Pancreas (tissue), 10 donors: ENCODE measurements at regions not wholly inside any gene's neighbourhood (a gene's known extent, or its start where the extent isn't known, plus 50 kb on each side); places are given as distances from the start of the nearest gene placed in this dataset.

ENCODE experiments used
- ATAC-seq, 4 donors: fragments of 200-7000 bp; cut with Tn5 transposase; one replicate each; pipeline versions ENCODE4 v1.8.0 to v1.9.1; 2020; ENCODE audit warnings: mild to moderate bottlenecking in 4 of 4, moderate library complexity in 4 of 4
- DNase-seq, 6 donors: peaks; one replicate each; pipeline ENCODE4 v3.0.0-alpha.2; 2020
- FAIRE-seq: peaks from 2 replicates; lab custom pipeline; 2012; peaks lifted over from hg19 to GRCh38; lab: Jason Lieb, UNC
- H3K27ac ChIP-seq, 4 donors: fragments of 200-600 bp; sonication (generic); 1 replicate in 3 of 4; 2 replicates in 1 of 4; pipeline versions ENCODE4 v1.5.0 to v1.8.0; 2020
- H3K27me3 ChIP-seq, 4 donors: fragments of 200-600 bp; one replicate each; pipeline ENCODE4 v1.8.0; 2021
- H3K36me3 ChIP-seq, 3 donors: fragments of 200-600 bp; sonication (generic) in 1 of 3; one replicate each; pipeline versions ENCODE4 v1.5.0 to v1.8.0; 2020 to 2021
- H3K4me1 ChIP-seq, 3 donors: fragments of 200-600 bp; one replicate each; pipeline ENCODE4 v1.8.0; 2021
- H3K4me3 ChIP-seq, 4 donors: fragments of 200-600 bp; sonication (generic) in 2 of 4; one replicate each; pipeline versions ENCODE4 v1.5.0 to v1.8.0; 2020 to 2021
- H3K9me3 ChIP-seq, 4 donors: fragments of 200-600 bp; one replicate each; pipeline ENCODE4 v1.8.0; 2021
- WGBS, 2 donors: extraction: QIAGEN DNeasy Blood & Tissue Kit; methylation state at CpG; one replicate each; pipeline ENCODE4 v1.1.7; 2013; 5-methylcytosine and 5-hydroxymethylcytosine counted together
- intact Hi-C, 3 donors: fragments of 100-400 bp; cut with DNase I; formaldehyde crosslinking; loops; one replicate each; pipeline versions ENCODE4 v1.11.1 to v1.14.2; 2022
- TF ChIP-seq, protein P1 (sequence below), 4 donors: fragments of 200-600 bp; sonication (generic) in 3 of 4; IDR thresholded peaks; one replicate each; pipeline versions ENCODE4 v1.5.0 to v1.8.0; 2021; ENCODE audit warnings: antibody characterized with exemption in 4 of 4
- donor health status: healthy with polysubstance abuse.
- donor health status: DM: no; HTN: no; CAD: no; lungs with moderate emphysema.
- donor health status: DM: no; HTN: no; CAD: no.
- donor health status: control.
- donor health status: control.
- donor health status: Bipolar disorder and iron deficiency.
- donor health status: DM: yes; HTN: yes; CAD: no.
- donor health status: DM: no; HTN: no; CAD: no.
- donor health status: DM: no; HTN: no; CAD: no.
- donor health status: DM: yes; HTN: yes; CAD: no.

- Histone ChIP-seq H3K4me3 (no peak overlapping the region), H3K27me3 (no peaks in the 10 kb centered on the region), H3K9me3 (no peaks in the 10 kb centered on the region), H3K27ac (no peak overlapping the region), H3K36me3 (no peaks in the 10 kb centered on the region), H3K4me1 (peaks cover 0 to 13% (median 4%) of the 10 kb centered on the region in 3 donors)
- FAIRE-seq = no peak
- 78 to 84% methylated on average over 5 of the region's 5 CpGs for whole genome bisulfite sequencing, 2 donors
- TF ChIP-seq, protein P1, sequence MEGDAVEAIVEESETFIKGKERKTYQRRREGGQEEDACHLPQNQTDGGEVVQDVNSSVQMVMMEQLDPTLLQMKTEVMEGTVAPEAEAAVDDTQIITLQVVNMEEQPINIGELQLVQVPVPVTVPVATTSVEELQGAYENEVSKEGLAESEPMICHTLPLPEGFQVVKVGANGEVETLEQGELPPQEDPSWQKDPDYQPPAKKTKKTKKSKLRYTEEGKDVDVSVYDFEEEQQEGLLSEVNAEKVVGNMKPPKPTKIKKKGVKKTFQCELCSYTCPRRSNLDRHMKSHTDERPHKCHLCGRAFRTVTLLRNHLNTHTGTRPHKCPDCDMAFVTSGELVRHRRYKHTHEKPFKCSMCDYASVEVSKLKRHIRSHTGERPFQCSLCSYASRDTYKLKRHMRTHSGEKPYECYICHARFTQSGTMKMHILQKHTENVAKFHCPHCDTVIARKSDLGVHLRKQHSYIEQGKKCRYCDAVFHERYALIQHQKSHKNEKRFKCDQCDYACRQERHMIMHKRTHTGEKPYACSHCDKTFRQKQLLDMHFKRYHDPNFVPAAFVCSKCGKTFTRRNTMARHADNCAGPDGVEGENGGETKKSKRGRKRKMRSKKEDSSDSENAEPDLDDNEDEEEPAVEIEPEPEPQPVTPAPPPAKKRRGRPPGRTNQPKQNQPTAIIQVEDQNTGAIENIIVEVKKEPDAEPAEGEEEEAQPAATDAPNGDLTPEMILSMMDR (IDR thresholded peaks at IDR 0.05) = no peak
- ATAC-seq = no peak
- no peak for DNase-seq
- intact Hi-C loops = no loop called here
Measured at GRCh38 chr6:155936127-155936526, 480.5 kb upstream of the NOX3 start.

DNA sequence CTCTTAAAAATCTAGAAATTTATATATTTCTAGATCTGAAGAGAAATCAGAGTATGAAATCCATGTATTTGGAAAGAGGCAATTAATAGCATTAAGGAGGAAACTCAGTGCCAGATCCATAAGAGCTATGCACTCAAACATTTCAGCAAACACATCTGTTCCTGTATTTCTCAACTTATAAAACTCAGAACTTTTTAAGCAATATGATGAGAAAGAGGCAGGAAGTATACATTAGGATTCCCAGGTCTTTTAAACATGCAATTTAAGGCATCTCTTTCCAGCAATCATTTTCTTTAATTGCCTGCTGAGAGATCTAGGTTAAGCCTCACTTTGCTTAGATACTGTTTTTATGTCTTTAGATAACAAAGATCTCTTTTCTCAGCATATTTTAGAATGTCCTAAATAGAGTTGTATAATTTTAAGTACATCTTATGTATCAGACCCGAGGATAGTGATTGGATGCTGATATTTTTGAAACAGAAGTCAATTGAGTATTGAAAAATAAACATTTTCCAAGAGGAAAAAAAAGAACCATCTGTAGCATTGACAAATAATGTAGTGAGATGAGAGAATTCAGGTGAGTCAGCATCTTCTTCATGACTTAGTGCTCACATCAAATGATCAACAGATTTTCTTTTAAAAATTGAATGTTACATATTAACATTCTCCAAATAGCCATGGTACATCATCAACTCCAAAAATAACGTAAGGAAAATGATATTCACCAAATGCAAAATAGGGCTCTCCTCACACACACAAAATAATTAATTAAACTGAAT, 461.4 kb upstream of the NOX3 start:
- Histone ChIP-seq H3K27ac (no peak overlapping the region), H3K36me3 (no peaks in the 10 kb centered on the region), H3K4me3 (no peak overlapping the region), H3K9me3 (no peaks in the 10 kb centered on the region), H3K4me1 (no peaks in the 10 kb centered on the region), H3K27me3 (no peaks in the 10 kb centered on the region)
- DNase-seq (no peak), ATAC-seq (no peak), FAIRE-seq (no peak)
- TF ChIP-seq, protein P1 (IDR thresholded peaks at IDR 0.05) = no peak
- 44 to 52% methylated on average over 2 of the region's 2 CpGs for WGBS, 2 donors
- intact Hi-C loops = no loop called here

GRCh38 chr6:155915651-155916050, 460.0 kb upstream of the NOX3 start:
- TF ChIP-seq, protein P1 (IDR thresholded peaks at IDR 0.05) = no peak
- no peak for DNase-seq
- Histone ChIP-seq H3K27me3 (no peaks in the 10 kb centered on the region), H3K36me3 (no peaks in the 10 kb centered on the region), H3K4me1 (no peaks in the 10 kb centered on the region), H3K9me3 (no peaks in the 10 kb centered on the region), H3K4me3 (no peak overlapping the region), H3K27ac (no peak overlapping the region)
- intact Hi-C loops = no loop called here
- ATAC-seq = no peak
- FAIRE-seq = no peak
- WGBS, 2 donors = 39 to 63% methylated on average over 1 of the region's 1 CpG

- TF ChIP-seq, protein P1 (IDR thresholded peaks at IDR 0.05) = no peak
- intact Hi-C loops = no loop called here
- no peaks in the 10 kb centered on the region for H3K27me3 ChIP-seq
- H3K27ac ChIP-seq = no peak overlapping the region
- no peaks in the 10 kb centered on the region for H3K4me1 ChIP-seq
- no peaks in the 10 kb centered on the region for H3K36me3 ChIP-seq
- H3K9me3 ChIP-seq = no peaks in the 10 kb centered on the region
- no peak overlapping the region for H3K4me3 ChIP-seq
- ATAC-seq (no peak), DNase-seq (no peak), FAIRE-seq (no peak)
- 83 to 86% methylated on average over 8 of the region's 8 CpGs for WGBS, 2 donors
Measured at GRCh38 chr6:155913816-155914215, 458.2 kb upstream of the NOX3 start.

GRCh38 chr6:155909710-155910109, 454.1 kb upstream of the NOX3 start:
- intact Hi-C loops = no loop called here
- H3K9me3 ChIP-seq = no peaks in the 10 kb centered on the region
- no peaks in the 10 kb centered on the region for H3K27me3 ChIP-seq
- DNase-seq (no peak), ATAC-seq (no peak), FAIRE-seq (no peak)
- H3K4me3 ChIP-seq = no peak overlapping the region
- WGBS, 2 donors = 60 to 67% methylated on average over 2 of the region's 2 CpGs
- no peaks in the 10 kb centered on the region for H3K4me1 ChIP-seq
- H3K36me3 ChIP-seq = no peaks in the 10 kb centered on the region
- no peak overlapping the region for H3K27ac ChIP-seq
- TF ChIP-seq, protein P1 (IDR thresholded peaks at IDR 0.05) = no peak
